ENCODE measurements at regions not wholly inside any gene's neighbourhood (a gene's known extent, or its start where the extent isn't known, plus 50 kb on each side); places are given as distances from the start of the nearest gene placed in this dataset.

DNA sequence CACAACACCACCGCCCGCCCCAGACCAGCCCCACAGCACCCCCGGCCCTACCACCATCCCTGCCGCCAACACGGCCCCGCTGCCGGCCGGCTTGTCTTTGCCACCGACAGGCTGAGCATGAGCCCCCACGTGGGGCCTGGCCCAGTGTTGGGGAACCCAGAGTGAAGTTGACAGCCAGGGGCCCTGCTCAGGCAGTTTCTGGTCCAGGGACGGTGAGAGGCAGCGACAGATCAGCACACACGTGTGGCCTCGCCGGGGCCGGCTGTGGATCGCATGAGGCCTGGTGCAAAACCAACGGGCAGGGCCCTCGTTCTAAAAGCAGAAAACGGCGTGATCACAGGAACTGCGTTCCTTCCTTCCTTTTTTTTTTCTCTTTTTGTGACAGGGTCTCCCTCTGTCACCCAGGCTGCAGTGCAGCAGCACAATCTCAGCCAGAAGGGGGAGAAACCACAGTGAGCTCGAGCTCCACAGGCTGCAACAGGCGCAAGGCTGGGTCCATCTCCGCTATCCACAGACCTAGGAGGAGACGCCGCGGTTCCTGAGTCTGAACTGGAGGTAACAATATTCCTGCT, 50.5 kb upstream of the FBRSL1 start:
- no peak for ATAC-seq
- no peak for TF ChIP-seq SNAI2 (CRISPR knock-in tag; IDR thresholded peaks at IDR 0.05)
- no peak for TF ChIP-seq ZNF70 (CRISPR knock-in tag; IDR thresholded peaks at IDR 0.05)
- TF ChIP-seq ZFP30 (CRISPR knock-in tag; IDR thresholded peaks at IDR 0.05): no peak
- TF ChIP-seq, protein P1, sequence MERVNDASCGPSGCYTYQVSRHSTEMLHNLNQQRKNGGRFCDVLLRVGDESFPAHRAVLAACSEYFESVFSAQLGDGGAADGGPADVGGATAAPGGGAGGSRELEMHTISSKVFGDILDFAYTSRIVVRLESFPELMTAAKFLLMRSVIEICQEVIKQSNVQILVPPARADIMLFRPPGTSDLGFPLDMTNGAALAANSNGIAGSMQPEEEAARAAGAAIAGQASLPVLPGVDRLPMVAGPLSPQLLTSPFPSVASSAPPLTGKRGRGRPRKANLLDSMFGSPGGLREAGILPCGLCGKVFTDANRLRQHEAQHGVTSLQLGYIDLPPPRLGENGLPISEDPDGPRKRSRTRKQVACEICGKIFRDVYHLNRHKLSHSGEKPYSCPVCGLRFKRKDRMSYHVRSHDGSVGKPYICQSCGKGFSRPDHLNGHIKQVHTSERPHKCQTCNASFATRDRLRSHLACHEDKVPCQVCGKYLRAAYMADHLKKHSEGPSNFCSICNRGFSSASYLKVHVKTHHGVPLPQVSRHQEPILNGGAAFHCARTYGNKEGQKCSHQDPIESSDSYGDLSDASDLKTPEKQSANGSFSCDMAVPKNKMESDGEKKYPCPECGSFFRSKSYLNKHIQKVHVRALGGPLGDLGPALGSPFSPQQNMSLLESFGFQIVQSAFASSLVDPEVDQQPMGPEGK (CRISPR knock-in tag; IDR thresholded peaks at IDR 0.05; ENCODE audit: borderline replicate concordance): no peak
- TF ChIP-seq TCF4 (CRISPR knock-in tag; IDR thresholded peaks at IDR 0.05; ENCODE audit: borderline replicate concordance): no peak
- no peak for TF ChIP-seq ESRRG (CRISPR knock-in tag; IDR thresholded peaks at IDR 0.05)
- TF ChIP-seq GLIS3 (CRISPR knock-in tag; IDR thresholded peaks at IDR 0.05): no peak
- TF ChIP-seq ZC3H10 (CRISPR knock-in tag; IDR thresholded peaks at IDR 0.05): no peak
- TF ChIP-seq CSDC2 (CRISPR knock-in tag; IDR thresholded peaks at IDR 0.05): no peak
- TF ChIP-seq ARNTL (CRISPR knock-in tag; IDR thresholded peaks at IDR 0.05; ENCODE audit: borderline replicate concordance, low read depth): no peak

DNA sequence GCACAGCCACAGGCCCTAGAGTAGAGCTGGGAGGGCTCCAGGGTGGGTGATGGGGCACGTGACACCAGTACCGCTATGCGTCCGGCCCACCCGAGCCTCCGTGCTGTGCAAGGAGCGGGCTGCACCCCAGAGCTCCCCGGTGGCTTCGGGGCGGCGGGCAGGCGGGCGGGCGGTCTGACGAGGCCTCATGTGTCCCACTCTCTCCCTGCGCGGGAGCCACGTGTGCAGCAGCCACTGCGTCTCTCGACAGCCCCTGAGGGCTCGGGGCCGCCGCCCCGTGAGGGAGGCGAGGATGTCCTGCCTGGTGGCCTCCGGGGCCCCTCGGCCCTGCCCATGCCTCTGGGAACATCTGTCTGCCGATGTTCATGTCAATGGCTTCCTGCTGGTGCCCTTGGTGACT, 51.2 kb upstream of the FBRSL1 start:
- ATAC-seq: no peak

DNA sequence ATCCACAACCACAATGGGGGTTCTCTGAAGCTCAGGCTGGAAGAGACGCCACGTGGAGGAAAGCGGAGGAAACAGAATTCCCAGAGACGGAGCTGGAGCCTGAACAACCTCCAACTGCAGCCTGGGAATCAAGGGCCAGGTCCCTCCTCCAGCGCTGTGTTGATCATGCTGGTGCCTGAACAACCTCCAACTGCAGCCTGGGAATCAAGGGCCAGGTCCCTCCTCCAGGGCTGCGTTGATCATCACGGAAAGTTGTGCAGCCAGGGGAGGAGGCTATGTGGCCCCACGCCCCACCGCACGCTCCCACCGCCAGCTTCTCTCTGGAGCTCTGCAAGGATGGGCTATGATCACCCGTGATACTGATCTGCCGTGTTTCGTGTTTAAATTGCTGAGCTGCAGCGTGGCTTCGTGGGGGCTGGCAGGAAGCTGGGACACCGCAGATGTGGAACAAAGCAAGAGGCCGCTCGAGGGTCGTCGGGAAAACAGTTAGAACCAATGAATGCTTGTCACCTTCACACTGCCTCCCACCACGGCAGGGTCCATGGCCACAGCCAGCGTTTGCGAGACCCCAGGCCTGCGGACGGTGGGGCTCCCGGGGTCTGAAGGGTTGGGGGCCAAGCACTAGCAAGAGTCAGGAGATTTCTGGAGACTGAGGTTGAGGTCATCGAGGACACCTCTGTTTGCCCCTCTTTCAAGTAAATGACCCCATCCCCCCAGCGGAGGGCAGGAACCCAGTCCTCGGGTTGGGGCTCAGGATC, 51.8 kb upstream of the FBRSL1 start:
- TF ChIP-seq ZC3H10 (CRISPR knock-in tag; IDR thresholded peaks at IDR 0.05): no peak
- ATAC-seq: no peak

More for the DNA sequence above, 51.2 kb upstream of the FBRSL1 start:
- TF ChIP-seq BACH2 (CRISPR knock-in tag; IDR thresholded peaks at IDR 0.05; ENCODE audit: borderline replicate concordance): no peak
- TF ChIP-seq ARNTL (CRISPR knock-in tag; IDR thresholded peaks at IDR 0.05; ENCODE audit: borderline replicate concordance, low read depth): no peak
- no peak for TF ChIP-seq ZFP3 (CRISPR knock-in tag; IDR thresholded peaks at IDR 0.05)
- TF ChIP-seq, protein P2, sequence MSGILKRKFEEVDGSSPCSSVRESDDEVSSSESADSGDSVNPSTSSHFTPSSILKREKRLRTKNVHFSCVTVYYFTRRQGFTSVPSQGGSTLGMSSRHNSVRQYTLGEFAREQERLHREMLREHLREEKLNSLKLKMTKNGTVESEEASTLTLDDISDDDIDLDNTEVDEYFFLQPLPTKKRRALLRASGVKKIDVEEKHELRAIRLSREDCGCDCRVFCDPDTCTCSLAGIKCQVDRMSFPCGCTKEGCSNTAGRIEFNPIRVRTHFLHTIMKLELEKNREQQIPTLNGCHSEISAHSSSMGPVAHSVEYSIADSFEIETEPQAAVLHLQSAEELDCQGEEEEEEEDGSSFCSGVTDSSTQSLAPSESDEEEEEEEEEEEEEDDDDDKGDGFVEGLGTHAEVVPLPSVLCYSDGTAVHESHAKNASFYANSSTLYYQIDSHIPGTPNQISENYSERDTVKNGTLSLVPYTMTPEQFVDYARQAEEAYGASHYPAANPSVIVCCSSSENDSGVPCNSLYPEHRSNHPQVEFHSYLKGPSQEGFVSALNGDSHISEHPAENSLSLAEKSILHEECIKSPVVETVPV (CRISPR knock-in tag; IDR thresholded peaks at IDR 0.05): no peak
- TF ChIP-seq, protein P1 (CRISPR knock-in tag; IDR thresholded peaks at IDR 0.05; ENCODE audit: borderline replicate concordance): no peak
- TF ChIP-seq ZFP30 (CRISPR knock-in tag; IDR thresholded peaks at IDR 0.05): no peak

DNA sequence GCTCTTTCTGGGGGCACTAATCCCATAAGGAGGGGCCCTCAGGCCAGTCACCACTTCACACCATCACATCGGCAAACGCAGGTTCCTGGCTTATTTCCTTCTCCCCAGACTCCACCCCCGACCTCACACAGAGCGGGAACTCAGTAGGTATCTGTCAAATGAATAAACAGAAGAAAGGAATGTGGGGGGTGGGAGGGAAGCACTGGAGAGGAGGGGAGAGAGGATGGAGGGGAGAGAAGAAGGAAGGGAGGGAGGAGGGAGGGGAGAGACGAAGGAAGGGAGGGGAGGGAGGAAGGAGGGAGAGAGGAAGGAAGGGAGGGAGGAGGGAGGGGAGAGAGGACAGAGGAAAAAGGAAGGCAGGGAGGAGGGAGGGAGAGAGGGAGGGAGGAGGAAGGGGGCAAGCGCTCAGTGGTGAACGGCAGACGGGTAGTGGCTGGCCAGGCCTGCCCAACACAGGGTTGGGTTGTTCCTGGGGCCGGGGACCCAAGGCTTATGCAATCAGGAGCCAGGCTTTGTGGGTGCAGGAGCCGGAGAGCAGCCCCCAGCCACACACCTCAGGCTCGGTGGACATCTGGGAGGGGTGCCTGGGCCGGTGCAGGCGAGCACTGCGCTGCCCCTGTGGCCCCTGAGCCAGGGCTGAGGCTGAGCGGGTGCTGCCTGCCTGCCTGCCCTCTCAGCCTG, 52.6 kb upstream of the FBRSL1 start:
- TF ChIP-seq ZC3H10 (CRISPR knock-in tag; IDR thresholded peaks at IDR 0.05): no peak
- TF ChIP-seq ESRRG (CRISPR knock-in tag; IDR thresholded peaks at IDR 0.05): no peak
- TF ChIP-seq CSDC2 (CRISPR knock-in tag; IDR thresholded peaks at IDR 0.05): no peak
- TF ChIP-seq, protein P3, sequence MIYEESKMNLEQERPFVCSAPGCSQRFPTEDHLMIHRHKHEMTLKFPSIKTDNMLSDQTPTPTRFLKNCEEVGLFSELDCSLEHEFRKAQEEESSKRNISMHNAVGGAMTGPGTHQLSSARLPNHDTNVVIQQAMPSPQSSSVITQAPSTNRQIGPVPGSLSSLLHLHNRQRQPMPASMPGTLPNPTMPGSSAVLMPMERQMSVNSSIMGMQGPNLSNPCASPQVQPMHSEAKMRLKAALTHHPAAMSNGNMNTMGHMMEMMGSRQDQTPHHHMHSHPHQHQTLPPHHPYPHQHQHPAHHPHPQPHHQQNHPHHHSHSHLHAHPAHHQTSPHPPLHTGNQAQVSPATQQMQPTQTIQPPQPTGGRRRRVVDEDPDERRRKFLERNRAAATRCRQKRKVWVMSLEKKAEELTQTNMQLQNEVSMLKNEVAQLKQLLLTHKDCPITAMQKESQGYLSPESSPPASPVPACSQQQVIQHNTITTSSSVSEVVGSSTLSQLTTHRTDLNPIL (CRISPR knock-in tag; IDR thresholded peaks at IDR 0.05; ENCODE audit: low read depth): no peak
- no peak for TF ChIP-seq GLIS3 (CRISPR knock-in tag; IDR thresholded peaks at IDR 0.05)
- TF ChIP-seq ISL1 (CRISPR knock-in tag; IDR thresholded peaks at IDR 0.05): no peak
- TF ChIP-seq, protein P2 (CRISPR knock-in tag; IDR thresholded peaks at IDR 0.05): no peak
- TF ChIP-seq TCF4 (CRISPR knock-in tag; IDR thresholded peaks at IDR 0.05; ENCODE audit: borderline replicate concordance): no peak
- TF ChIP-seq, protein P4, sequence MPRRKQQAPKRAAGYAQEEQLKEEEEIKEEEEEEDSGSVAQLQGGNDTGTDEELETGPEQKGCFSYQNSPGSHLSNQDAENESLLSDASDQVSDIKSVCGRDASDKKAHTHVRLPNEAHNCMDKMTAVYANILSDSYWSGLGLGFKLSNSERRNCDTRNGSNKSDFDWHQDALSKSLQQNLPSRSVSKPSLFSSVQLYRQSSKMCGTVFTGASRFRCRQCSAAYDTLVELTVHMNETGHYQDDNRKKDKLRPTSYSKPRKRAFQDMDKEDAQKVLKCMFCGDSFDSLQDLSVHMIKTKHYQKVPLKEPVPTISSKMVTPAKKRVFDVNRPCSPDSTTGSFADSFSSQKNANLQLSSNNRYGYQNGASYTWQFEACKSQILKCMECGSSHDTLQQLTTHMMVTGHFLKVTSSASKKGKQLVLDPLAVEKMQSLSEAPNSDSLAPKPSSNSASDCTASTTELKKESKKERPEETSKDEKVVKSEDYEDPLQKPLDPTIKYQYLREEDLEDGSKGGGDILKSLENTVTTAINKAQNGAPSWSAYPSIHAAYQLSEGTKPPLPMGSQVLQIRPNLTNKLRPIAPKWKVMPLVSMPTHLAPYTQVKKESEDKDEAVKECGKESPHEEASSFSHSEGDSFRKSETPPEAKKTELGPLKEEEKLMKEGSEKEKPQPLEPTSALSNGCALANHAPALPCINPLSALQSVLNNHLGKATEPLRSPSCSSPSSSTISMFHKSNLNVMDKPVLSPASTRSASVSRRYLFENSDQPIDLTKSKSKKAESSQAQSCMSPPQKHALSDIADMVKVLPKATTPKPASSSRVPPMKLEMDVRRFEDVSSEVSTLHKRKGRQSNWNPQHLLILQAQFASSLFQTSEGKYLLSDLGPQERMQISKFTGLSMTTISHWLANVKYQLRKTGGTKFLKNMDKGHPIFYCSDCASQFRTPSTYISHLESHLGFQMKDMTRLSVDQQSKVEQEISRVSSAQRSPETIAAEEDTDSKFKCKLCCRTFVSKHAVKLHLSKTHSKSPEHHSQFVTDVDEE (CRISPR knock-in tag; IDR thresholded peaks at IDR 0.05): no peak
- no peak for TF ChIP-seq OSR1 (CRISPR knock-in tag; IDR thresholded peaks at IDR 0.05)
- no peak for TF ChIP-seq BACH2 (CRISPR knock-in tag; IDR thresholded peaks at IDR 0.05; ENCODE audit: borderline replicate concordance)
- no peak for TF ChIP-seq ZFP30 (CRISPR knock-in tag; IDR thresholded peaks at IDR 0.05)
- TF ChIP-seq PPARA (CRISPR knock-in tag; IDR thresholded peaks at IDR 0.05; ENCODE audit: borderline replicate concordance): no peak
- ATAC-seq: no peak; the same call in 2 of the 3 replicates

Measured in SK-N-SH treated with all-trans-retinoic acid at 6 μM for 48 hours (cell line).